ENCODE measurements at regions not wholly inside any gene's neighbourhood (a gene's known extent, or its start where the extent isn't known, plus 50 kb on each side); places are given as distances from the start of the nearest gene placed in this dataset.

GRCh38 chr5:60540856-60541805 lies 158.8 kb downstream of the DEPDC1B start:
- Histone ChIP-seq H3K4me3 (ENCODE audit: low read depth, low read length, poor library complexity, severe bottlenecking) (no peak overlapping the region), H3K36me3 (ENCODE audit: insufficient read depth, low read length, poor library complexity, severe bottlenecking) (no peaks in the 10 kb centered on the region), H3K9me3 (ENCODE audit: low read depth, low read length, poor library complexity, severe bottlenecking) (no peaks in the 10 kb centered on the region), H3K27ac (ENCODE audit: low read depth, low read length, poor library complexity, severe bottlenecking) (no peak overlapping the region), H3K27me3 (replicated peaks; ENCODE audit: insufficient read depth, low read depth, low read length, poor library complexity) (peaks cover 27% of the 10 kb centered on the region), H3K4me1 (ENCODE audit: insufficient read depth, low read length, poor library complexity, severe bottlenecking) (no peaks in the 10 kb centered on the region)
- no peak for TF ChIP-seq CTCF (conservative IDR thresholded peaks at IDR 0.05; ENCODE audit: low read depth, low read length)
- TF ChIP-seq EZH2 (IDR thresholded peaks at IDR 0.05; ENCODE audit: borderline replicate concordance, low read depth, low read length, poor library complexity, severe bottlenecking), result no peak
- ChIA-PET CTCF (no interaction called here), POLR2A (ENCODE audit: low non-redundant PET) (no interaction called here)
- intact Hi-C loops (cut with micrococcal nuclease; ENCODE audit: unreplicated experiment), result no loop called here
- no peak for DNase-seq (ENCODE audit: low spot score)
- BruUV-seq (replicated peaks), result no TSS peak

GRCh38 chr5:60538955-60539866 lies 160.8 kb downstream of the DEPDC1B start:
- no peak for DNase-seq (ENCODE audit: low spot score)
- H3K9me3 ChIP-seq (ENCODE audit: low read depth, low read length, poor library complexity, severe bottlenecking), result no peaks in the 10 kb centered on the region

More at GRCh38 chr5:60538955-60539866, 160.8 kb downstream of the DEPDC1B start:
- ChIA-PET CTCF (no interaction called here), POLR2A (ENCODE audit: low non-redundant PET) (no interaction called here)
- Histone ChIP-seq H3K27me3 (replicated peaks; ENCODE audit: insufficient read depth, low read depth, low read length, poor library complexity) (peaks cover 27% of the 10 kb centered on the region), H3K4me3 (ENCODE audit: low read depth, low read length, poor library complexity, severe bottlenecking) (no peak overlapping the region), H3K27ac (ENCODE audit: low read depth, low read length, poor library complexity, severe bottlenecking) (no peak overlapping the region), H3K4me1 (ENCODE audit: insufficient read depth, low read length, poor library complexity, severe bottlenecking) (no peaks in the 10 kb centered on the region), H3K36me3 (ENCODE audit: insufficient read depth, low read length, poor library complexity, severe bottlenecking) (no peaks in the 10 kb centered on the region)
- intact Hi-C loops (cut with micrococcal nuclease; ENCODE audit: unreplicated experiment), result no loop called here
- TF ChIP-seq EZH2 (IDR thresholded peaks at IDR 0.05; ENCODE audit: borderline replicate concordance, low read depth, low read length, poor library complexity, severe bottlenecking), result no peak
- TF ChIP-seq CTCF (conservative IDR thresholded peaks at IDR 0.05; ENCODE audit: low read depth, low read length), result no peak
- BruUV-seq (replicated peaks), result no TSS peak

Measured in A673 (cell line).